8988T (cell line): ENCODE measurements at regions not wholly inside any gene's neighbourhood (a gene's known extent, or its start where the extent isn't known, plus 50 kb on each side); places are given as distances from the start of the nearest gene placed in this dataset.

Experiments
- DNase-seq: peaks from one replicate; pipeline ENCODE4 v3.0.0; 2011

DNA sequence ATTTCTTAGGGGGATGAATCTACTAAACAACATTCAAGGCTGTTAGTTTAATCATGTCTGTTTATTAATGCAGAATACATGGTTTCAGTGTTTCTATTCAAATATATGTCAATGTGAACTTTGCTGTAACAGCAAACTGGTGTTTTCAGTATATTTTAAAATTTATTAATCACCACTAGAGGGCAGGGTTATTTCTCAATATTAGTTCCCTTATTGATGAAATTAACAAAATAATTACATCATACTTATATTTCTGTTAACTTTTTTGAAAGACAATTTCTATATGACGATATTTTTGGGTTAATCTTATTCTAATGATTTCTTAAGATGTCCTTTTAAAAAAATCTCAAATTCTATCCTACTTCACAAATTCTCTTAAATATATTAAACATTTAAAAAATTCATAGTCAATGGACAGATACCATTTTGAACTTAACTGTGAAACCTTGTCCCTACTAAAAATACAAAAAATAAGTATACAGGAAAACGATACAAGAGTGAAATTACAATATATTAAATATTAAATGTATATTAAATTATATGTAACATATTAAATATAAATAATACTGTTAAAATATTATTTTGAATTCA, 1034.1 kb upstream of the PRMT6 start:
- DNase-seq = no peak

DNA sequence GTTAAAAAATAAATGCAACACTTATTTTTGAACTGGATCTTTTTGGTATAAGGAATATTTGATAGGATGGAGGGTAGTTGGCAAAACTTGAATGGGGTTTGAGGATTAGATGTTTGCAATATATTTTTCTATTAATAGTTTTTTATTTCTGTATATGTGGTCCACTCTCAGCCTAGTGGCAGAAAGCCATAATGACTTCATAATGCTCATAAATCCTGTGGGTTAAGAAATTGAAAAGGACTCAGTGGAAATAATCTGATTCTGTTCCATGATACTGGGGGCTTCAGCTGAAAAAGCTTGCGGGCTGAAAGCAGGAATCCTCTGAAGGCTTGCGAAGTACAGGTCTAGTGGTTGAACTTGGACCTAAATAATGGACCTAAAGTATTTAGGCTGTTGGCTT, 1028.6 kb upstream of the PRMT6 start:
- no peak for DNase-seq

DNA sequence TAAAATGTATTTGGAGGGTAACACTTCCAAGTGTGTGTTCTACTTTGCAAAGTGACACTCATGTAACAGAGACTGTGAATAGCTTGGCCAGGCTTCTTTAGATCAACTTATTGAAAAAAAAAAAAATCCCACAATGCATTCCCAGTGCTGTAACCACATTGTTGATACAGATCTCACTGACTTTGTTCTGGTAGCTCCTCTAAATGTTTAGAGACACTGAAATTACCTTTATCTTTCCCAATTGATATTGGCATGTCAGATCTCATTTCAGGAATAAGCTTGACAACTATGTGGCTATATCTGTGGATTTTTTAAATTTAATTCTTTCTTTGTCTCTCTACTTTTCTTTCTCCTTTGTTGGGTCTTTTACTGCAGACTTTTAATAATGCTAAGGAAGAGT, 1018.9 kb upstream of the PRMT6 start:
- no peak for DNase-seq

DNA sequence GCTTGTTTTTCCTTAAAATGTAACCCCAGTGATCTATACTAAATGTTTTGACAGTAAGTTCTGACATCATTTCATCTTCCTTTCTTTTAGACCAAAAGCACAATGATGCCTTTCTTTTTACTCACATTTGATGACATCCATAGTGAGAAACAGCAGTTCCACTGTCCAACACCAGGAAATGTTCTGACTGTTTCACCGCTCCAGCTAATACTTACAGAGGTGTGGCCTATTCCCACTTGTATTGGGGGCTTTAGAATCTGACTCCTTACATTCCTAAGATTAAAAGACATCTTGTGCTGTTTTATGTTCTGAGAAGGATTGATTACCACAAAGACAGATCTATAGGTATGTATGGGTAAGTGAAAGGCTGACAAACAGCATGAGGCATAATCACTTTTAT, 1018.2 kb upstream of the PRMT6 start:
- no peak for DNase-seq

DNA sequence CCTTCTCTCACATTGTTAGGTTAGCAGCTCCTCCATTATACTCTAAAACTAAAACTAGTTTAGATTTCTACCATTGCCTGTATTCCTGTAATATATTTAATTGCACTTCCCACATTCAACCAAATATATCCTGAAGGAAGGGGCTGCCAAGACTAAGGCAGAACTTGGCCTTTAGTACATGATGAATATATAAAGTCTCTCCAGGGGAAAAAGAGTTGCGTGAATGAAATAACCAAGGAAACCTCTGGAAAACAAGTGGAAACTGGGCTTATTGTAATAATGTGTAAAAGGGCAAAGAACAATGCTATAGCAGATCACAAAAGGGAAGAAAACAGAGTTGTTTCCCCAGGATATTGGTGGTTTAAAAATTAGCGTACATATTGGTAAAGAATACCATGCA, 1012.5 kb upstream of the PRMT6 start:
- DNase-seq = no peak

DNA sequence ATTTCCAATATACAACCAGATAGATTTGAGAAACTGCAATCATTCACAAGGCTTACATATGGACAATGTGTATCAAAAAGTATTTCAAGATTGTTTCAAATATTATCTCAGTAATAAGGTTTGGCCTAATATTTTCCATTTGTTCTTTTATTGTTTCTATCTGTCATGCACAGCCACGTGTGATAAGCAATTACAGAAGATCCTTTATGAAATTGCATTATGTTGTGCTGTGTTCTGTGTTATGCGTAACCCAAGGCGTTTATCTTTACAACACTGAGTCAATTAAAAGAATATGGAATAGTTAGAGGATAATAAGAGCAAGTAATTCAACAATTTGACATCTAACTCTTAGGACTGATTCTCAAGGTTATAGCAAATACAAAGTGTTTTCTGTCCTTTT, 1009.3 kb upstream of the PRMT6 start:
- DNase-seq = no peak

DNA sequence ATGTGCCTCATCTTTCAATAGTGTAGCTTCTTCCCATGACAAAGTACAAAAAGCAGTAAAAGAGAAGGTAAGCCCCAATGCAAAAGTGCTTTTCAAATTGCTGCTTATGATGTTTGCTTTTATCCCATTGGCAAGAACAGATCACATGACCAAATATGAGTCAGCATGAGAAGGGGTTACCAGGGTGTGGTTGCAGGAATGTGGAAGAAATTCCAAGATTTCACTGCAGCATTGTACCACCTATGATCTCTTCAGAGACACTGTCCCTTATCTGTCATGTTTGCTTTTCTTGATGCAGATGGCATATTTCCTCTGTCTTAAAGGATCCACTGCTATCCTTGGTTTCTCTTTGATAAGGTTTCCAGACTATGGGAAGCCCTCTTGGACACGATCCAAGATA, 1006.9 kb upstream of the PRMT6 start:
- DNase-seq = no peak

DNA sequence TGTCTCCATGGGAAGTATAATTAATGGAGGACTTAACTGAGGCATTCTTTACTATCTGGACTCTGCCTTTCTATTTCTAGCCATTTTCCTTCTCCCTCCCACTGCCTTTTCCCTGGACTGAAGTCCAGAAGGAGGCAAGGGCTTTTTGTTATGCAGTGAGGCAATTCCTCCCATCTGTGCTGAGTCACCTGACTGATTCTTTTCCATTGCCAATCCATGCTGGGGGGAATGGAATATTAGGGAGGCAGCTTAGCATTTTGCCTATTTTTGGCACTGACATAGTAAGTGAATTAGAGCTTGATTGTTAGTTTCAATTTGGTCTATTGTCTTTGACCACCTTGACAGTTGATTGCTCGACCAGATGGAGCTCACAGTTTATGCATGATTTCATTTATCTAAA, 1000.6 kb upstream of the PRMT6 start:
- DNase-seq = no peak

DNA sequence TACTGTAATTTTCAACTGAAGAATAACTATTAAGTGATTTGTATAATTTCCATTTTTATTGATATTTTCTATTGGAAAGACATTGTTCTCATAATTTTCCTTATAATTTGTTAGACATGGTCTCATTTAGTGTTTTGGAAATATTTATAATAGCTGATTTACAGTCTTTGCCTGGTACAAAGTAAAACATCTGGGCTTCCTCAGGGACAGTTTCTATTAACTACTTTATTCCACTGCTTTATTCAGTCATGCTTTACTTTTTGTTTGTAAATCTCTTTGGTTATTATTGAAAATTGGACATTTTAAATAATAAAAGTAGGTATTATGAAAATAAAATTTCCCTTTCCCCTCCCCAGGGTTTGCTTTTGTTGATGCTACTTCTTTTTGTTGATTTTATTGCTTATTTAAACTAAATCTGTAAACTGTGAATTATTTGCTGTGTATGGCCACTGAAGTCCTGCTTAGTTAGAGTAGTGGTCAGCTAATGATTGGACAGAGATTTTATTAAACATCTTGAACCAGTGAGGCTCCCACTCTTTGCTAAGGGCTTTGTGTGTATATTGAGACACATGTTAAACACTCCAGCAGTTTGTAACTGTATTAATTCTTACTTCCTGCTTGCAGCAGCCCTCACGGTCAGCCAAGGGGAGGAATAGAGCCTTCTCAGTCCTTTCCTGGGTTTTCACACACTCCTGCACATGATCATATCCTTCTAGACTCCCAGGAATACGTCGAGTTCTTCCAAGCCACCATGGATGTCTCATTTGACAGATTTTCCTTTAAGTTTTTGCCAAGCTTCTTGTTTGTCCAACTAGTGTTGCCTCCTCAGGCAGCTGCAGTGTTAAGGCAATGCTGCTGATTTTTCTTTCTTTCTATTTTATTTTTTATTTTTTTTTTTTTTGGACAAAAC, 994.6 kb upstream of the PRMT6 start:
- no peak for DNase-seq

DNA sequence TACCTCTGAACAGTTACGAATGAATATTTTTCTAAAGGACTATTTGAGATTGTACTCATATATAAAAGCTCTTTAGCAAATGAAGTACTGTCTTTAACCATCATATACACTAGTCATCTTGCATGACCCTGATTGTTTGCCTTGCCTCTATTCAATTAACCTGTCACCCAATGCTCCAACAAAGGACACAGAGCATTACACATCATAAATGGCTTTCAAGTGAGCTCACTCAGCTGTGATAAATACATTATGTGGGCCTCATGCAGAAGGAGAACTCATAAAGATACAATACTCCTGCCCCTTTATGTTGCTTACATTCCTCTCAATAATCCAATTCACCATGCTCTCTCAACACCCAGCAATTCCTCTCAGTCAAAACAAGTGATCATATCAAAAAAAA, 993.0 kb upstream of the PRMT6 start:
- no peak for DNase-seq

DNA sequence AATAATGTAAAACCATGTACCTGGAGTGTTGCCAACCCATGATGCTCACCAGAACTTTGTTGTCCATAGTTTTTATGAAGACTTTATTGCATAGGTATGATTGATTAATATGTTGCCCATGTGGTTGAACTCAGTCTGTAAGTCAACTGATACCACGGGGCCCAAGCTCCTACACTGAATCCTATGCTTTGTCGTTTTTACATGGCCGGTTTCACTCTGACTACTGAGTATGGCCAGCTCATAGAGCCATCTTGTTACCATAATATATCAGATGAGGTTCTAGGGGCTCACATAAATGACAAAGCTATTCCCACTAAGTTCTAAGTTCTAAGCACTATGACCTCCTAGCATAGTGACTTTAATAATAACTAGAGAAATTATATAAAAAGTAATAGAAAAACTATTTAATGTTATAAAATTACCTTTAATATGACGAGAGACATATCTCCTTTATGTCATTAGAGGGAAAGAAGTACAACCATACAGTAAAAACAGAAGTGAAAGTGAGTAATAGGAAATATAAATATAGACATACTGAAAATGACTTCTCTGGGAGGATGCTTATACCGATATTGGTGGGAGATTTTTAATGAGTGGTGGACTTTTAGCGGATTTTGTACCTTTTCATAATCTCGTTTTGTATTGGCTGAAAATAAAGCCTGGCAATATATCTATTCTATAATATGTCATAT, 983.4 kb upstream of the PRMT6 start:
- no peak for DNase-seq

DNA sequence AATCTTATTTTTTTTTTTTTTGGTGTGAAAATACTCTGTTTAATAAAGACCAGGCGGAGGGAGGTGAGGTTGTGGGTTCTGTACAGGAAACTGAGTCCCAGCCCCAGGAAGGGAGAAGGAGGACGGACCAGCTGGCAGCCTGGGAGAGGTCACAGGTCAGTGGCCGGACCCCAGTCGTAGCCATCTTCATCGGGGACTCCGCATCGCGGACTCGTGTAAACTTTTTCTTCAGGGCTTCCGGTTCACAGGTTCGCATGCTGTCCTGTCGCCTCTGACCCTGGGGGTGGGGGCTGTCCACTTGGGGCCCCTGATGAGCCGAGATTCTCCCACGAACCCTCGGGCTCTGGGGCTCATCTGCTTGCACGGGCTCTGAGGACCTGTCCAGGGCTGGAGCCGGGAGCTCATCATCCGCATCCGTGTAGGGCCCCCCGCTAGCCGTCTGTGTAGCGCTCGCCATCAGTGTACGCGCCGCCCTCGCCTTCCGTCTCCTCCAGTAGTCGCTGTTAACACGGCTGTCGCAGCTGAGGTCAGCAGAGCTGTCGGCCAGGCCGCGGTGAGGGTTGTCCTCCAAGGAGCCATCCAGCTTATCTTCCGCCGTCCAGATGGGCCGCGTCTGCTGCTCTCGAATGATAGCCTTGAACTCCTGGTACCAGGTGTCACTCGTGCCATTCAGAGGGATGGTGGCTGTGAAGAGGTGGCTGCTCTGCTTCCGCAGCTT, 975.7 kb upstream of the PRMT6 start:
- DNase-seq = no peak

DNA sequence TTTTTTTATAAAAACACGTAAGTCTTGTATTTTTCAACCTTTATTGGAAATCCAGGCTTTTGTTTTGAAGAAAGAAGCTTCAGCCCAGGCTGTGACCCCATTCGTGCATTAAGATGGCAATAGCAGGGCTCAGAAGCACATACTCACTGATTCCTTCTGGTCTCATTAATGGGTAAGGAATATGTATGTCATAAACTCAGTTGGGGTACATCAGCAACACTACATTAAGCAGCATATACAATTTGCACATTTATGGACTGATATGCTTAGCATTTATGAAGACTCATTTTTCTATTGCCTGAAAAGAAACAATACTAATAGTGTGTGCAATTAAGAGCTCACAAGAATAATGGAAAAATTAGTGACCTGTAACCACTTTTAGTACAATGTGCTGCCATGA, 945.4 kb upstream of the PRMT6 start:
- DNase-seq = no peak

DNA sequence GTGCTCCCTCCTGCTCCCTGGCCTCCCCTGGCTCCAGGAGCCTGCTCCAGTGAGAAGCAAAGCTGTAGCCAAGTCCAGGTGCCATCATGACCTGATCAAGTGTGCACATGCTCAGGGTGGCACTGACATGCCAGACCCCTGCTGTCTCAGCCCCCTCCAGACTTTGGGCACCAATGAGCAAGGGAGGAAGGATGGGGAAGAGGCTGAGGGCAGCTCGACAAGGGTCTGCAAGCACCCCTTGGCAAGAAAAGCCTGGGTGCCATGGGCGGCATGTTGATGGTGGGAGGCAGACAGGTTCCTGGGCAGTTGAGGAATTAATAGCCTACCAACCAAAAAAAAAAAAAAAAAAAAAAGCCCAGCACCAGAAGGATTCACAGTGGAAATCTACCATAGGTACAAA, 942.6 kb upstream of the PRMT6 start:
- no peak for DNase-seq

DNA sequence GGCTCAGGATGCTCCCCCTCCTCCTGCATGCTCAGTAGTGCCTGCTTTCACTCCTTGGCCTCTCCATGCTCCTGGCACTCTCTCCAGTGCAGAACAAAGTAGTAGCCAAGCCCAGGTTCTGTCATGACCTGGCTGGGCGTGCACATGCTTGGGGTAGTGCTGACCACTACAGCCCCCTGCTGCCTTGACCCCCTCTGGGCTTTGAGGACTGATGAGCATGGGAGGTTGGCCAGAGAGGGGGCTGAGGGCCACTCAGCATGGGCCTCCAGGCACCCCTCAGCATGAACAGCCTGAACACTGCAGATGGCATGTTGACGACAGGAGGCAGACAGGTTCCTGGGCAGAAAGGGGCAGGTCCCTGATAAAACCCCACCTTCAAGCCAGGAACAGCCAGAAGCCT, 935.7 kb upstream of the PRMT6 start:
- DNase-seq = no peak

DNA sequence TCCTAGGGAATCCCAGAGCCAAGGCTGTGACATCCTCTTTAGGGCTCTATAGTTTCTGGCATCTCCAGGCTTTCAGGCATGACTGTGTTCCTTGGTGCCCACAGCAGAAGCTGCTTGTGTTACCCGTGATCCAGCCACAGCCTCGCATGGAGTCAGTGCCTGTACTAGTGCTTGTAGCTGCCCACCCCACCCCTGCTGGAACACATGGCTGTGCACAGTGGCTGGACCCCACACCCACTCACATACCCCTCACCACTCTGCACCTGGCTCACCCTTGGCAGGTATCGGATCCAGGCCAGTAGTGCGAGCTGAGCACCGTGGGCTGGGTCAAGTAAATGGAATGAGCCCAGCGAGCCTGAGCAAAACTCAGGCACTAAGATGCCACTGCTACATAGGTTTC, 934.7 kb upstream of the PRMT6 start:
- DNase-seq = no peak

DNA sequence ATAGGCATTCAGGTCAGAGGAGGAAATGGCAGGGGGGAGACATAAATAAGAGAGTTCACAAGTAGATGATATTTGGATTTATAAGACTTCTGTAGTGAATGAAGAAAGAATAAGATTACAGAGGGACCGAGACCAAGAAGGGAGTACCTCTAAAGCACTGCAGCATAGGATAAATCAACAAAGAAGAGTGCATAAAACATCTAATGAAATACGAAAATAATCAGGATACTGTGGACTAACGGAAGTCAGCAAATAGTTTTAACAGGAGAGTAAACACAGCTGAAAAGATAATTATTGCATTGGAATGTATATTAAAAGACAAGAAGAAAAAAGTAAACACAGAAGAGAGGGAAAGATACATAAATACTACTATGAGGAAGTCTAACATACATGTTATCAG, 921.9 kb upstream of the PRMT6 start:
- DNase-seq = no peak

DNA sequence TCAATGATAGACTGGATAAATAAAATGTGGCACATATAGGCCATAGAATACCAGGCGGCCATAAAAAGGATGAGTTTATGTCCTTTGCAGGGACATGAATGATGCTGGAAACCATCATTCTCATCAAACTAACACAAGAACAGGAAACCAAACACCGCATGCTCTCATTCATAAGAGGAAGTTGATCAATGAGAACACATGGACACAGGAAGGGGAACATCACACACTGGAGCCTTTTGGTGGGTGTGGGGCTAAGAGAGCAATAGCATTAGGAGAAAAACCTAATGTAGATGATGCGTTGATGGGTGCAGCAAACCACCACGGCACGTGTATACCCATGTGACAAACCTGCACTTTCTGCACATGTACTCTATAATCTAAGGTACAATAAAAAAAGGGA, 883.4 kb upstream of the PRMT6 start:
- no peak for DNase-seq

DNA sequence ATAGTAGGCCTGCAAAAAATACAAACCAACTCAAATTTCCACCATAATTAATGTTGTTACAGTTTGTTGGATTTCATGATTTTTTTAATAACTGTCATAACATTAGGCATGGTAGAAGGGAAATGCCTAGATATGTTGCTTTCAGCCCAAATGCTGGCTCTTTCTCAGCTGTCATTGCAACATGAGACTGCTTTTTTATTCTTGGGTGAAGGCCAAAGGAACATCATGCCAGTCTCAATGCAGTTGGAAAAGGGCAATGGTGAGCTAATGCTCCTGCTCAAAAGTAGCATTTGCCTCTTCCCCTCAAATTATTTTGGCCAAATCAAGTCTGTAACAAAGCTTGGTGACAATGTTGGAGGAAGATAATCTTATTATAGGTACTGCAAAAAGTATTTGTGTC, 877.7 kb upstream of the PRMT6 start:
- DNase-seq = no peak

DNA sequence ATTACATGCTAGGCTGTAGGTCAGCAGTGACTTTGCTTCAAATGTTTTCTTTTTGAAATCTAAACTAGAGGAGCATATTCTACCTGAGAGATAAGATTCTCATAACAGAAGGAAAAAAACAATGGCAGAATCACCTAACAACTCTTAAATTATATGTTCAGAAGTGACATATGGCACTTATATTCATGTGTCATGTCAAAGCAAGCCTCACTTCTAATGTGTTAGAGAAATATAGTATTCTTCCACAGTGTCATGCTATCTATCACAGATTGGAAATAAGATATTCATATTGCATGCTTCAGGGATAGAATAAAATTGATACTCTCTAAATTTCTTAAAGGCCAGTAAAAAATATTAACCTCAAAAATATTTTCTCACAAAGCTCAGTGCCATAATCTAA, 874.6 kb upstream of the PRMT6 start:
- no peak for DNase-seq

DNA sequence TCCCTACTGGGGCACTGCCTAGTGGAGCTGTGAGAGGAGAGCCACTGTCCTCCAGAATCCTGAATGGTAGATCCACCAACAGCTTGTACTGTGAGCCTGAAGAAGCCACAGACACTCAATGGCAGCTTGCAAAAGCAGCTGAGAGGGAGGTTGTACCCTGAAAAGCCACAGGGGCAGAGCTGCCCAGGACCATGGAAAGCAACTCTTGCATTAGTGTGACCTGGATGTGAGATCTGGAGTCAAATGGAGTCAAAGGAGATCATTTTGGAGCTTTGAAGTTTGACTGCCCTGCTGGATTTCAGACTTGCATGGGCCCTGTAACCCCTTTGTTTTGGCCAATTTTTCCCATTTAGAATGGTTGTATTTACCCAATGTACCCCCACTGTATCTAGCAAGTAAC, 871.4 kb upstream of the PRMT6 start:
- DNase-seq = no peak

DNA sequence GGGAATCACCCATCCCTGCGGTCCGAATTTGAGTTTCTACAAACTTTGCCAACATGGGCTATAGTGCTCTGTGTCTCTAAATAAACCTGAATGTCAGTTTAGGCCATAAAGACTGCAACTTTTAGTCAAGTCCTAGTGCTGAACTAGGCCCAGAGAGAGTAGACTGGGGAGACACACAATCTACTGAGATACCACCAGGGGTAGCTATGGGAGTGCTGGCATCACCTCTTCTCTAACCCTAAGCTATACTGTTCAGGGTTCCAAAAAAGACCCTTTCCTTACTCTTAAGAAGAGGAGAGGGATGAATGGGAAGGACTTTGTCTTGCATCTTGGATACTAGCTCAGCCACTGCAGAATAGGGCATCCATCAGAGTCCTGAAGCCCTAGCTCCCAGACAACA, 866.7 kb upstream of the PRMT6 start:
- no peak for DNase-seq

DNA sequence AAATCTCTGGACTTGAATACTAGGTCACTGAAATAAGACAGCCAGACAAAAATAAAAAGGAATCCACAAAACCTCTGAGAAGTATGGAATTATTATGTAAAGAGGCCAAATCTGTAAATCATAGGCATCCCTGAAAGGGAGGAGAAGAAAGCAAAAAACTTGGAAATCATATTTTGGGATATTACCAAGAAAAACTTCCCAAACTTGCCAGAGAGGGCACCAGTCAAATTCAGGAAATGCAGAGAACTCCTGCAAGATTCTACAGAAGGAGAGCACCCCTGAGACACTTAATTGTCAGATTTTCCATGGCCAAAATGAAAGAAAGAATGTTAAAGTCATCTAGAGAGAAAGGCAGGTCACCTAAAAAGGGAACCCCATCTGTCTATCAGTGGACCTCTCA, 862.3 kb upstream of the PRMT6 start:
- DNase-seq = no peak

DNA sequence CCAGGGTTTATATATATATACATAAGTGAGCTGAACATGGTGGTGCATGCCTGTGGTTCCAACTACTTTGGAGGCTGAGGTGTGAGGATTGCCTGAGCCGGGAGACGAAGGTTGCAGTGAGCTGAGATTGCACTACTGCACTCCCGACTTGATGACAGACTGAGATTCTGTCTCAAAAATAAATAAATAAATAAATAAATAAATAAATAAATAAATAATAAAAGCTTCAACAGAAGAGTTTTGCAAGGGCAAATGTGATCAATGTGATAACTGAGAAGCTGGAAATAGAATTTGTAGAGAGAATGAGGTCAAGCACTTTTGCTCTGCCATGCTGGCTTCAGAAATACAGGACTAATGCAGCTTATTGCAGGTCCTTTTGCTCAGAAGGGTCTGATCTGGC, 855.8 kb upstream of the PRMT6 start:
- no peak for DNase-seq
